HG03457 (cell line): ENCODE measurements at regions not wholly inside any gene's neighbourhood (a gene's known extent, or its start where the extent isn't known, plus 50 kb on each side); places are given as distances from the start of the nearest gene placed in this dataset.
A peak's percentile ranks its signal among the peaks of the same experiment; 100 is the strongest.
"Not testable (repeated sequence)": the region's sequence is repeated elsewhere in the genome, so short reads cannot be mapped to it uniquely, and the experiment has no call there.

Experiments used
- ATAC-seq: cut with Tn5 transposase; IDR thresholded peaks from one replicate; pipeline ENCODE4 v1.9.1; 2021; ENCODE audit warnings: moderate number of reproducible peaks; ENCODE audit not compliant: unreplicated experiment

DNA sequence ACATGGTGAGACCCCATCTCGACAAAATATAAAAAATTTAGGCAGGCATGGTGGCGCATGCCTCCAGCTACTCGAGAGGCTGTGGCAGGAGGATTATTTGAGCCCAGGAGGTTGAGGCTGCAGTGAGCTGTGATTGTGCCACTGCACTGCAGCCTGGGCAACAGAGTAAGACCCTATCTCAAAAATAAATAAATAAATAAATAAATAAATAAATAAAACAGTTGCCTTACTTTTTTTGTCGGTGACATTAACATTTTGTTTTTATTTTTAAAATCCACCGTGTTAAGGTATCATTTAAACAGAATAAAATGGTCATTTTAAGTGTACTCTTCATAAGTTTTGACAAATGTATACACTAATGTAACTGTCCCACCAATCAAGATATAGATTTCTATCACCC, 57.0 kb downstream of the RASL11A start:
- ATAC-seq, result no peak

DNA sequence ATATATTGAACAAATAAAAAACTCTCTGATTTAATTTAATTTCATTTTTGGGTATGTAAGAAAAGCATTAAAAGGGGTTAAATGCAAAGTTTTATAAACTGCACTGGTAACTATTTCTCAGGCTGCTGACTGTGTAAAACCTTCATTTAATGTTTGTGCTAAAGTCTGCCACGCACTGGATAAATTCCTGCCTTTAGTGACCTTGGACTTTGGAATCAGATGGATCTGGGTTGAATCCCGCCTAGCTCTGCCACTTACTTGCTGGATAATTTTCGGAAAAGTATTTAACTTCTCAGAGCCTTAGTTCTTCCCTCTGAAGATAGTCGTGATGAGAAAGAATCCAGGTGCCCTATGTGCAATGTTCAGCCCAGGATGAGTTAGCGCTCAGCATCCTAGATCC, 58.6 kb downstream of the RASL11A start:
- ATAC-seq, result no peak

DNA sequence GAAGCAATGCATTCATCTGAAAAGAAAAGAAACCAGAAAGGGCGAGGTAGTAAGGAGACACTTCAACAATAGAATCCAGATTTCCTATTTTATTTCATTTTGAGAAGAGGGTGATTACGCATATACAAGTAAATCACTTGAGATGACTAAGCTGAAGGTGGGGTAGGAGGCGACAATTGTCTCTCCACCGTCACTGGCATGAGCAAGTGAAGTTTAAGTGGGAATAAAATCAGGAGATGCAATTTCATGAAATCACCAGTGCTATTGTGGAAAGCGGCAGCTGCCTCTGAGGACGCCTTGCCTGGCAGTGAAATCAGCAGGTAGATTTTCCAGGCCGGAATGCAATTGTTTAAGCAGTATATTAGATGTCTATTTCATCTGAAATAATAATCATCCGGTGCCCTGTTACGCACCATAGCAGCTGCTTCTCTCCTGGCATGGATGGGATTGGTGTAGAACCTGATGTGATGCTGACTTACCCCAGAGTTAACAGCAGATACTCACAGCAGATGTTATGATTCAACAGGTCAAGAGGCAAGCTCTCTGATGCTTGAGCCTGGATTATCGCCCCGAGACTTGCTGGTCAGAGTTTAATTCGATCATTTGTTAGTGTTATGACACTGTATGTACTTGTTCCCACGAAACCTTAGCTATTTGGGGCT, 64.3 kb downstream of the RASL11A start:
- ATAC-seq, result no peak

DNA sequence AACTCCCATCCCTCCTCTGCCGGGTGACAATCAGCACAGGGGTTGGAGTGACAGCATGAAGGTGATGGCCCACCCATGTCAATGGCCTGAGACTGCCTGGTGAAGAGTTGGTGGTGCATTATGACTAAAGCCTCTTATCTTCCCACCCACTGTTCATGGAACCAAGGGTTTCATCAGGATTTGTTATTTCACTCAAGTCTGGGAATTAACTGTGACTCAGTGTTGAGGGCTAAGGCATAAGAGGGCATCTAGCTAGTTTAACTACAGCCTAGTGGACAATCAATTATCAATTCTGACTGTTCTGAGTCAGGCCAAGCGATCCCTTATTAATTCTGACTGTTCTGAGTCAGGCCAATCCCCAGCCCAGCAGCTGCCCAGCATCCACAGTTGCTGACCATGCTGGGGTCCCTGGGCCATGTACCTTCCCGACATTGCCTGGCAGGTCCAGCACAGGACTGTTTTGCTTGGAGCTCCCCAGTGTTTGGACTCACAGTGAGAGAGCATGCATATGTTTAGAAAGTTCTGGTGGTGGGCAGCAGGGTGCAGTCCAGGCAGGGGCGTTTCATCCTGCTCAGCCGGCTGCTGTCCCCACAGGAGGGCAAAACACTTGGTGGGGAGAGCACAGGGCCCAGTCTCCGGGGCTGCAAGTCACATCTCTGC, 65.5 kb downstream of the RASL11A start:
- ATAC-seq, result no peak

DNA sequence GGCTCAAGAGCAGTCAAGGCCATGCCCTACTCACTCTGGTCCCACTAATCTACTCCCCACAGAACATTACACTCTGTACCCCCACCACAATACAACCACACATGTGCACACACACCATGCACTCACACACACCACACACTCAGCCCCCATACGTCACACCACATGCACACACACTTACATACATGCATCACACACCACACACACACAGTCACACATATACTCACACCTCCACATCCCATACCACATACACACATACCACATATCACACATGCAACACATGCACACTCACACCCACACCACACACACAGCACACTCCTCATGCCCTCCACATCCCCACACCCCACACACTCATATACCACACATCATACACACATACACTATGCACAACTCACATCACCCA, 67.6 kb downstream of the RASL11A start:
- no peak for ATAC-seq

DNA sequence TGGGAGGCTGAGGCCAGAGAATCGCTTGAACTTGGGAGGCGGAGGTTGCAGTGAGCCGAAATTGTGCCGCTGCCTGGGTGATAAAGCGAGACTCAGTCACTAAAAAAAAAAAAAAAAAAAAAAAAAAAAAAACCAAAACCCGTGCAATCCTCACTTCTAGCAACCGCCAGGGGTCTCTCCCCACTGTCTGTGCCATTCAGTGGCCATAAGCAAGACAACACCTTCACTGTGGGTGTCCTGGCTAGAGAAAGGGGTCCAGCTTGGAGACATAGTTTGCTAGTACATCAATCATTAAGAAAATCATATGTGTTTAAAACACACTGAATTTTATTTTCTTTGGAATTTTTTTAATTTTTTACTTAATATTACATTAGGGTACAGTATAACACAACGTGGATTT, 68.2 kb downstream of the RASL11A start:
- ATAC-seq, result no peak

DNA sequence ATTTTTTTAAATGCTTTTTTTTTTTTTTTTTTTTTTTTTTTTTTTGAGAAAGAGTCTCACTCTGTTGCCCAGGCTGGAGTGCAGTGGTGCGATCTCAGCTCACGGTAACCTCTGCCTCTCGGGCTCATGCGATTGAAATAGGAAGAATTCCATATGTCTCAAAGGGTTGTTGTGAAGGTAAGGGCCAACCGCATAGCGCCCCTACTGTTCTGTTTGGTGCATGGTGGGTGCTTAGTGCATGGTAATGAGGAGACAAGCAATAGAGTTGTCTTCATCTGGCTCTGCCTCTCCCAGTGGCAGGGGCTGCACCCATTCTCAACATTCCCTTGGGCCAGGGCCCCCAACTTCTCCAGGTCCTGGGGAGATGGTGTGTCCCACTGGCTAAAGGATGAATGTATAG, 68.7 kb downstream of the RASL11A start:
- ATAC-seq, result no peak

DNA sequence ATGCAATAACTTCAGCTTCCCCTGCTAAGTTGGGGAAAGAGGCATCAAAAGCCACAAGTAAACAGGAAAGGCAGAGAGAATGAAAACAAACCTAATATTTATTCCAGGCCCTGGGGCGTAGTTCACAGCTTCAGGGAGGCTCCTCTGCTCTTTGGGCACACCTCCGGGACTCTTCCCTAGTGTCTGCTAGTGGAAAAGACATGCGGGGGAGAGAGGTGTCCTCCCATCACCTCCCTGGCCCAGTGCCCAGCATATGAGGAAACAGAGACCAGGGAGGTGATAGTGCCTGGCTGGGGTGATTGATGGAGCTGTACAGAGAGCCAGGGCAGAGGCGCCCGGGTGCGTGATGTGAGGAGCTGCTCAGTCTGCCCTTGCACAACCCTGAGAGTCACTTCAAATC, 71.0 kb downstream of the RASL11A start:
- no peak for ATAC-seq

DNA sequence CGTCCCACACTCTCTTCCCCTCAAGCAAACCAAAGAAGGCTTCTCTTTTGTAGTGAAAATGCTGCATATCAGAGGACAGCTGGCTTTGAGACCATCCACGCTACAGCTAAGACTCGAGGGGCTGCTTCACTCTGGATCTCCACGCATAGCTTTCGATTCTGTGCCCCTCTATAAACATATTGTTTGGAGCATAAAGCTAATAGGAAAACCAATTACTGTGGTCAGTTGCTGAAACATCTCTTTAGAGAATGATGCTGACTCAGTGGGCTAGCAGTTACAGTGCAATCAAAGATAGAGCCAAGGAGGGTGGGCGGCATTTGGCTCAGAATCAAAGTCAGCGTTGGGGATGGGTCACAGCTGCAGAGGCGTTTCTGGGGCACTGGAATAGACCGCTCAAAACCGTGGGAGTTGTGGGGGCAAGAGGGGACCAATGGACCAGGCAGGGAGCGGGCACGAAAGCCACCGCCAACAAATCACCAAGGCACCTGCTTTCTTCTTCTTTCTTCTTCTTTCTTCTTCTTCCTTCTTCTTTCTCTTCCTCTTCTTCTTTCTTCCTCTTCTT, 76.7 kb downstream of the RASL11A start:
- no peak for ATAC-seq

DNA sequence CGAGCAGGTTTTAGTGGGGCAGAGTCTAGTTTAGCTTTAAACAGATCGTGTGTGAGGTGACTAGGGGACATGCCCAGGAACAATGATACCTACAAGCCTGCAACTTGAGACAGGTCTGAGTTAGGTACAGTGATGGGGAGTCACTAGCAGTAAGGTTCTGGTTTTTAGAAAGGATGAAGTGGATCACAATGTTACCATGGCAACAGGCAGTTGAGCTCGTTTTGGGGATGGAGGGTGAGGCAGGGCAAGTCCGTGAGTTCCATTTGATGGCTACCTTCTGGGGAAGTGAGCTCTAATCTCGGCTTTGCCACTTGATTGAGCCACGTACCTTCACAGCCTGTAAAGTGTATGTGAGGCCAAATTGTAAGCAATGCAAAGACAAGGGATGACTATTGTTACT, 76.0 kb upstream of the GTF3A start:
- ATAC-seq, result no peak

DNA sequence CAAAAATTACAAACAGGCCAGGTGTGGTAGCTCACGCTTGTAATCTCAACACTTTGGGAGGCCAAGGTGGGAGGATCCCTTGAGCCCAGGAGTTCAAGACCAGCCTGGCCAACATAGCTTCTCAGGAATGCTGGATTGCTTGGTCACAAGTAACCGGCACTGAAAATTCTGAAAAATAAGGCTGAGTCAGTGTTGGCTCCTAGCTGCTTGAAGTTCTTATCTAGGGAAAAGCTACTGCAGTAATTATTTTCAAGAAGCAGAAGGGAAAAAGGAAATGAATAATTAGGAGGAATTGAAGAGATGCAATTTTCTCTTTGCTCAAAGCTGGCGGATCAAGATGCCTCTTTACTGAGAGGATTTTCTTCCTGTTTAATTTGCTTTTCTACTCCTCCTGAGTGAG, 75.0 kb upstream of the GTF3A start:
- ATAC-seq, result no peak

DNA sequence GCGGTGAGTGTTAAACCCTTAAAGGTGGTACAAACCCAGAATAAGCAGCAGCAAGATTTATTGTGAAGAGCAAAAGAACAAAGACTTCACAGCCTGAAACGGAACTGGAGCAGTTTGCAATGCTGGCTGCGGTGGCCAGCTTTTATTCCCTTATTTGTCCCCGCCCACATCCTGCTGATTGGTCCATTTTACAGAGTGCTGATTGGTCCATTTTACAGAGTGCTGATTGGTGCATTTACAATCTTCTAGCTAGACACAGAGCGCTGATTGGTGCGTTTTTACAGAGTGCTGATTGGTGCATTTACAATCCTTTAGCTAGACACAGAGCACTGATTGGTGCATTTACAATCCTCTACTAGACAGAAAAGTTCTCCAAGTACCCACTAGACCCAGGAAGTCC, 73.6 kb upstream of the GTF3A start:
- not testable (repeated sequence) for ATAC-seq

DNA sequence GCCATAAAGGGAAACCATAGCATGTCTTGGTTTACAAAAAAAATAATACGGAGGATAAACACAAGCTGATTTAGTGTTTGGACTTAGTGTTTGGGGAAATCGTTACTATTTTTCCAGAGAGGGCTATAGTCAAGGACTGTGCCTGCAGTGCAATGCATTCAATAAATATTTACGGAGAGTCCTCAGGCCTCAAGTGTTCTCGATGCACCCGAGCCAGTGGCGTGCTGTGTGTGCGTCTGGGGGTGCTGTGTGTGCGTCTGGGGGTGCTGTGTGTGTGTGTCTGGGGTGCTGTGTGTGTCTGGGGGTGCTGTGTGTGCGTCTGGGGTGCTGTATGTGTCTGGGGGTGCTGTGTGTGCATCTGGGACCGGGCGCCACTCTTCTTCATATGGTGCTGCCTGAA, 71.7 kb upstream of the GTF3A start:
- no peak for ATAC-seq

DNA sequence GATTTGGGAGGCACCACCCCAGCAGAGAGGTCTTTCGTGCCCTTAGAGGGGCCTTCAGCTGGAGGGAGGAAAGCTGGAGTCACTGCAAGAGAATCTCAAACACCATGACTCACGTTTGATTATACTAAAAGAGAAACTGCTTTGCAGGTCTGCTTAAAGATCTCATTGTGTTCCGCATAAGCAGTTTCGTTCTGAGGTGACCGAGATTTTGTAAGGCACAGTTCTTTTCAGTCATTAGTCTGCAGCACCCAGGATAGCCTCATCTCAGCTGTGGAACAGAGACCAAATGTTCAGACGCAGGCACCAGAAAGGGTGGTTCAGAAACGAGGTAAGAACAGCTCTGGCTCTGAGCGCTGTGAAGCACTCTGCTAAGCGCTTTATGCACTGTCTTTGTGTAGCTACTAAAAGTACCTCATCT, 71.2 kb upstream of the GTF3A start:
- ATAC-seq, result peak; percentile 88

DNA sequence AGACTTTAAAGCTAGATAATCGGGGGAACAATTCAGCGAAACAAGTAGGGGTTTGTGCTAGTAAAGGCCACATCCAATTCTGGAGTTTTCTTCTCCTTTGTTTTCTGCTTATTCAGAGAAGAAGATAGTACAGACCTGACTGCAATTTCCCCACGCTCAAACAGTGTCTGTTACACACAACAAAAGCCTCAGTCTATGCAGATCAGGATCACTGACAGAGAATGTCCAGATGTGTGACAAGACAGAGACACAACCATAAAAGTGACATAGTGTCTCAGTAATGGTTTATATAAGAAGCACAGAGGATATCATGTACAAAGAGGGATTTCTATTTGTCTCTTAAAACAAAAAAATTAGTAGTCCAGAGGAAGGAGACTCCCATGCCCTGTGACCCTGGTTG, 70.7 kb upstream of the GTF3A start:
- no peak for ATAC-seq

DNA sequence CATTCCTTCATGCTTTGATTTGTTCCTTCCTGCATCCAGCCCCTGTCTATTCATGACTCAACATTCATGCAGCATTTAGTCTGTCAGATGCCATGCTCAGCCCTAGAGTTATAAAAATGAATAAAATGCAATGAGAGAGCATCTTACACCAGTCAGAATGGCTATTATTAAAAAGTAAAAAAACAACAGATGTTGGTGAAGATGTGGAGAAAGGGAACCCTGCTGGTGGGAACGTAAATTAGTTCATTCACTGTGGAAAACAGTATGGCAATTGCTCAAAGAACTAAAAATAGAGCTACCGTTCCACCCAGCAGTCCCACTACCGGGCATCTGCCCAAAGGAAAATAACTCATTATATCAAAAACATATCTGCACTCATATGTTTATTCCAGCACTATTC, 70.0 kb upstream of the GTF3A start:
- ATAC-seq, result no peak

DNA sequence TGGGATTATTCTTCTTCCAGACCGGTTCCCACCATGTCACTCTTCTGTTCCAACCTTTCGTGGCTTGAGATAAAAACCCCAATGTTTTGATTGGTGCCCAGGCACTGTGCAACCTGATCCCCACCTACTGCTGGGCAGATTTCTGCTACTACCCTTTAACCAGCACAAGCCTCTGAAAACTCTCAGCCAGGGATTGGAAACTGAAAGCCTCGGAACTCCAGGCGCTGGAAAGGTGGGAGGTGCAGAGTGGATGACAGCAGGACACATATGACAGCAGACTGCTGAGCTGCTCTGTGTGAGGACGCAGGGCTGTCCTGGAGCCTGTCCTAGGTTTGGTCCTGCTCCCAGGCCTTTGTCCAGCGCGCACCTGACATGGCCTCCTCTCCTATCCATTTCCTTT, 68.5 kb upstream of the GTF3A start:
- ATAC-seq, result no peak

DNA sequence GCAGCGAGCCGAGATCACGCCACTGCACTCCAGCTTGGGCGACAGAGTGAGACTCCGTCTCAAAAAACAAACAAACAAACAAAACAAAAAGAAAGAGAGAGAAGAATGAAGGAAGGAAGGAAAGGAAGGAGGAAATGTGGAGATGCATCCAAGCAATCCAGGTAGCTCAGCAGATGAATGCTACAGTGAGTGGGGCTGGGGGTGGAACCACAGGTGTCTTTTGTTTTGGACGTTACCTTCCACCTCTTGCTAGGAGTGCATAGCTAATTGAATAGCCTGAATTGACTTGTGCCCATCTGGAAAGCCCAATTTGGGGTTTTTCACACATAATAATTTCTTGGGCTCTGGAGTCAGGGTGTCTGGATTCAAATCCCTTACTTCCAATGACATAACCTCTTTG, 66.0 kb upstream of the GTF3A start:
- no peak for ATAC-seq

DNA sequence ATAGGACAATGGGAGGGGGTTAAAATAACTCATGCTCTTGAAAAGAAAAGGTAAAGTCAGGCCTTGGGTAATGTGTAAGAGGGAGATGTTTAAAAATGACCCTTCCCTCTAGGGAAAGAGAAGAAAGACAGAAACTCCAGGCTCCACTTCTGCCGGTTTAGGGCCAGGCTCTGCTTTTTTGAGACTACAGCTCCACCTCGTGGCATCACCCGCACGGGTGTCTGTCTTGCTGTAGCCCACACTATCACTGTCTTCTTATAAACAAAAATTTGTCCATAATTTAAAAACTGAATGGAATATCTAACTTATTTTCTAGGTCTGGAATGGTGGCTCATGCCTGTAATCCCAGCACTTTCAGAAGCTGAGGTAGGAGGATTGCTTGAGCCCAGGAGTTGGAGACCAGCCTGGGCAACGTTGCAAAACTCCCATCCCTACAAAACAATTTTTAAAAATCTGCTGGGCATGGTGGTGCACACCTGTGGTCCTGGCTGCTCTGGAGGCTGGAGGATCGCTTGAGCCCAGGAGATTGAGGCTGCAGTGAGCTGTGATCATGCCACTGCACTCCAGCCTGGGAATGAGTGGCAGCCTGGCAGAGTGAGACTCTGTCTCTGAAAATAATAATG, 65.1 kb upstream of the GTF3A start:
- no peak for ATAC-seq

DNA sequence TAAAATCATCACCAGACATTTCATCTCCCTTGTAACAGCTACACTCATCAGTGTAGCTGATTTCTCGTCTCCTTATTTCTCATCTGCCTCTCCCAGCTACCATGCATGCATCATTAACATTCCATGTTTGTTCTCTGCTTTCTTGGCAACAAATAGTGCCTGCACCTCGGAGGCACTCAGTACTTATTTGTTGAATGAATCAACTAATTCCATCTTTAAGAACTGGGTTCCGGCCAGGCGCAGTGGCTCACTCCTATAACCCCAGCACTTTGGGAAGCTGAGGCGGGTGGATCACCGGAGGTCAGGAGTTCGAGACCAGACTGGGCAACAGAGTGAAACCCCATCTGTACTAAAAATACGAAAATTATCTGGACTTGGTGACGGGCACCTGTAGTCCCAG, 63.9 kb upstream of the GTF3A start:
- ATAC-seq, result no peak

DNA sequence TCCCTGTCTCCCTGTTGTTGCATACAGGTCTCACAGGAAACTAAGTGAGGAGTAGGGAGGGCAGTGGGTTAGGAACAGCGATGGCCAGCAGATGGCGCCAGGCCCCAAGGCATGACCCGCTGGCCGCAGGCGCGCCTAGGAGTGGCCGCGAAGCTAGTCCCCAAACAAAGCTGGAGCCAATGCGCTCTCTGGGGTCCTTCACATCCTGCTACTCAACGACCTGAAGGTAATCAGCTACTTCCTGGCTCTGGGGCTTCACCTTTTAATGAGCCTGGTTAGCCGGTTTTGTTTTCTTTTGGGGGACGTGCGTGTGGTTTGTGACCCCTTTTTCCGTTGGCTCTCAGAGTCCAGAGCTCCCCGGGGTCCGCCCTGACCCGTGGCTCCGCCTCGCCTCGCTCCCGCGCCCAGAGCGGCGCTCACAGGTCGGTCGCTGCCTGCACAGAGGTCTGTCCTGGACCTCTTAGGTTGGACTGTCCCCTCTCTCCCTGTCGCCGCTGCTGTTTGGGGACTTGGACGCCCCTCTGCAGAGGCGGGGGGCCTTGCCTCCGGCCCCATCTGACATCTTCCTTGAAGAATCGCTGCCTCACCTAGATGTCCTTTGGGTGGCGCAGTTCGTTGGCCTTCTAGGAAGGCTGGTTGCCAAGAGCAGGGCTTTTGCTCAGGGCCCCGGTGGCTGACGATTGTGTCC, 62.2 kb upstream of the GTF3A start:
- peak; percentile 82 for ATAC-seq

DNA sequence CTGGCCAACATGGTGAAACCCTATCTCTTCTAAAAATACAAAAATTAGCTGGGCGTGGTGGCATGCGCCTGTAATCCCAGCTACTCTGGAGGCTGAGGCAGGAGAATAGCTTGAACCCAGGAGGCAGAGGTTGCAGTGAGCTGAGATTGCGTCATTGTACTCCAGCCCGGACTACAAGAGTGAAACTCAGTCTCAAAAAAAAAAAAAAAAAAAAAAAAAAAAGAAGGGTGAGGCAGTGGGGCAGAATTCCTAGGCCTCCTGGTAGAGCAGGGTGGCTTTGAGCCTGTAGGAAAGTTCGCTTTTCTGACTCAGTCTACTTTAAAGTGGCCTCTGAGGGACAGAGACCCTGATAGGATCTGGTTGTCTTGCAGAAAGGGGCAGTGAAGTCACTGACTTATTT, 60.8 kb upstream of the GTF3A start:
- not testable (repeated sequence) for ATAC-seq
